Skeletal muscle cell (primary cell): ENCODE measurements at regions not wholly inside any gene's neighbourhood (a gene's known extent, or its start where the extent isn't known, plus 50 kb on each side); places are given as distances from the start of the nearest gene placed in this dataset.
A peak's percentile ranks its signal among the peaks of the same experiment; 100 is the strongest.

Experiments
- DNase-seq: peaks from one replicate; pipeline ENCODE4 v3.0.0-alpha.2; 2010; ENCODE audit warnings: low read depth
- H3K4me3 ChIP-seq: 2 replicates; pipeline ENCODE4 v1.5.1; 2011; ENCODE audit warnings: low read depth, mild to moderate bottlenecking, control low read depth, low read length, moderate library complexity

GRCh38 chr16:73286346-73287267 lies 238.7 kb upstream of the ZFHX3 start:
- H3K4me3 ChIP-seq = no peak overlapping the region
- DNase-seq = no peak

- DNase-seq = peak; percentile 4
- H3K4me3 ChIP-seq = peak overlapping the region; percentile 3
These were observed 237.7 kb upstream of the ZFHX3 start for GRCh38 chr16:73285436-73286201.

DNA sequence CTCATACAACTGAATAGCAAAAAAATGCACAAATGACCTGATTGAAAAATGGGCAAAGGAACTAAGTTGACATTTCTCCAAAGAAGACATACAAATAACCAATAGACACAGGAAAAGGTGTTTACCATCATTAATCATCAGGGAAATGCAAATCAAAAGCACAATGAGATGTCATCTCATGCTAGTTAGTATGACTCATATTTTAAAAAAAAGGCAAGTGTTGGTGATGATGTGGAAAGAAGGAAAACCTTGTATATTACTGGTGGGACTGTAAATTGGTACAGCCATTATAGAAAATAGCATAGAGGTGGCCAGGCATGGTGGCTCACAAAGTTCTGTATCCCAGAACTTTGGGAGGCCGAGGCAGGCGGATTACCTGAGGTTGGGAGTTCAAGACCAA lies 232.5 kb upstream of the ZFHX3 start:
- DNase-seq = no peak
- no peak overlapping the region for H3K4me3 ChIP-seq

DNA sequence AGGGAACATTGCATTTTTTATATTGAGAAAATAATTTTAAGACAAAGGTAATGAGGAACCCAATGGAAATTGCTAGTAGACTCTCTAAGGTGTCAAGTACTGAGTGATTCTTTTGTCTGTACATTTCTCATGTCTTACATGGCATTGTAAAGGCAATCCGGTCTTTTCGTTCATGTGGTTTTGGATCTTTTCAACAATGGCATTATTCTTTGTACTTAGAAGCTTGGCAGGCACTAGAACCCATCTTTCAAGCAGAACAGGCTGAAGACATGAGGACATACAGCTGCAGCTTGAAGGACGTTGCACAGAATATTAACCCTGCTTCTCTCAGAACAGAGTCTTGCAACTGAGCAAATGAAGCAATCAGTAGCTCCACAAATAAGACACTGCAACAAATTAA lies 231.5 kb upstream of the ZFHX3 start:
- DNase-seq = no peak
- H3K4me3 ChIP-seq = no peak overlapping the region

- no peak for DNase-seq
- no peak overlapping the region for H3K4me3 ChIP-seq
These were observed 229.1 kb upstream of the ZFHX3 start for GRCh38 chr16:73277071-73277470.

DNA sequence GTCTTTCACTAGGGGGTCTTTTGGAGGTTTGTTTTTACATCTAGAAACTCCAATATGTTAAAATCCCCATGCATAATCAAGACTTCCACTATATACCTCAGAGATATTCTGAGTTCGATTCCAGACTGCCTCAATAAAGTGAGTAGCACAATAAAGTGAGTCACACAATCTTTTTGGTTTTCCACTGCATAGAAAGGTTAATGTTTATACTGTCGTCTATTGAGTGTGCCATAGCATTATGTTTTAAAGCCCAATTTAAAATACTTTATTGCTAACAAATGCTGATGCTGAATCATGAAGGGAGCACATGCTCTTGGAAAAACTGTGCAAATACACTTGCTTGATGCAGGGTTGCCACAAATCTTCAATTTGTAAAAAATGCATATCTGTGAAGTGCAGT lies 227.5 kb upstream of the ZFHX3 start:
- H3K4me3 ChIP-seq = no peak overlapping the region
- no peak for DNase-seq

DNA sequence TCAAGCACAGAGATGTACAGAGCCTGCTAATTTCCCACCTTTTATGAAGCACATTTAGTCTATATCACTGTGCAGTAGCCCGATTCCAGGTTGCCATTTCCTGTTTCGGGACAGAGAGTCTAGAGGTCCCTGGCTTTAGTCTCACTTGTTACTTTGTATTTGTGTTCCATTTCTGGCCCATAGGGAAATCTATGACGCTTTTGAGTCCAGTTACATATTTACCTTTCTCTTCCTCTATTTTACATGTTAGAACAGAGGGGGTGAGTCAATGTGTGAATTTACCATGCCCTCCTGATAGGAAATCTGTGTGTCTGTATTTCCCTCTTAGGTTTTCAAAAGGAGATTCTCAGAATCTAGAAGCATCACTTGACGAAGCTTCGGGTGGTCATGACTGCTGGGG lies 227.1 kb upstream of the ZFHX3 start:
- no peak for DNase-seq
- no peak overlapping the region for H3K4me3 ChIP-seq

DNA sequence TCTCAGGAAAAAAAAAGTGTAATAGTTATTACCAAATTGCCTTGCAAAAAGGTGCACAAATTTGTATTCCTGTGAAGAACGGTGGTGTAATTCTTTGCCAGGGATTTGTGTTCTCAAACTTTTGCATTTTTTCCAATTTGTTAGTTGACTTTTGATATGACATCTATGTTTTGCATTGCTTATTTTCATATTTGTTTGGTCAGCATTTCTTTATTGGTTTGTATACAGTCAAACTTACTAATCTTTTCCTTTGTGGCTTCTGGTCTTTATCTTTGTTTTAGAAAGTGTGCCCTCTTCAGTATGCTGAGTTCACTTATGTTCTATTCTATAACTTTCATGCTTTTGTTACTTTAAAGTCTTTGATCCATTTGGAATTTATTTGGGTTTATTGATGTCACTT lies 226.2 kb upstream of the ZFHX3 start:
- DNase-seq = no peak
- no peak overlapping the region for H3K4me3 ChIP-seq

- no peak overlapping the region for H3K4me3 ChIP-seq
- no peak for DNase-seq
These were observed 220.6 kb upstream of the ZFHX3 start for GRCh38 chr16:73268366-73268993.

DNA sequence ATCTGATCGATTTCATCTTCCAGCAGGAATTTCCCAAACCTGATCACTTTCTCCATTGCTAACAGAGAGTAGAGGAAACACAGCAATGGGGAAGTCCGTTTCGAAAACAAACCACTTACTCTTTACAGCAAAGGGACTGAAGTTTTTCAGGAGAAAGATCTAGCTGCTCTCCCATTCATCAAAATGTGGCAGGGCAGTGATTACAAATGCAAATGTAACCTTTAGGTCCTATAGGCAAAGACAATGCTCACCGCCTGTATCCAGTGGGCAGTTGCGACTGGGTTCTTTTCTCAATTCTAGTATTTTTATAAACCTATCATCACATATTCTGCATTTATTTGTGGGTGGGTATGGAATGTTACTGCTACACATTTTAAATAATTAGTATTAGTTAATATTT lies 218.0 kb upstream of the ZFHX3 start:
- no peak for DNase-seq
- no peak overlapping the region for H3K4me3 ChIP-seq

GRCh38 chr16:73265124-73265837 lies 217.4 kb upstream of the ZFHX3 start:
- no peak for DNase-seq

GRCh38 chr16:73262931-73263330 lies 215.0 kb upstream of the ZFHX3 start:
- DNase-seq = no peak
- no peak overlapping the region for H3K4me3 ChIP-seq

More at GRCh38 chr16:73265124-73265837, 217.4 kb upstream of the ZFHX3 start:
- no peak overlapping the region for H3K4me3 ChIP-seq

- no peak overlapping the region for H3K4me3 ChIP-seq
- no peak for DNase-seq
These were observed 207.1 kb upstream of the ZFHX3 start for GRCh38 chr16:73255031-73255430.

GRCh38 chr16:73253922-73254480 lies 206.1 kb upstream of the ZFHX3 start:
- no peak for DNase-seq
- H3K4me3 ChIP-seq = no peak overlapping the region

DNA sequence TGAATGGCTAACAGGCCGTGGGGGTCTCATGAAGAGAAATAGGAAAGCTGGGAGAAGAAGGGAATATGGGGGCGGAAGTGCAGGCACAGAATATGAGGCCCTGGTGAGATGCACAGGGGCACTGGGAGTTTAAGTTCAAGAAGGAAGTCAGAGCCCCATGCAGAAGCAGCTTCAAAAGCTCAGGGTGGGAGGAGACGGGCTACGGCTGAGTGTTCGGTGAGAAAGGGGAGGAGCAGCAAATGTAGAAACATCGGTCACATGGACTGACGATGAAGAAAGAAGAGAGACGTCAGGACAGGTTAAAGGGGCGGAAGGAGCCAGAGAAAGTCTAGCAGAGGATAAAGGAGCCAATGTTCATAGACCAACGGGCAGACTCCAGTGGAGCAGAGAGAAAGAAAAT lies 204.5 kb upstream of the ZFHX3 start:
- DNase-seq = no peak
- no peak overlapping the region for H3K4me3 ChIP-seq

- no peak for DNase-seq
- no peak overlapping the region for H3K4me3 ChIP-seq
These were observed 203.7 kb upstream of the ZFHX3 start for GRCh38 chr16:73251608-73252007.

GRCh38 chr16:73248316-73248715 lies 200.4 kb upstream of the ZFHX3 start:
- H3K4me3 ChIP-seq = no peak overlapping the region
- no peak for DNase-seq

DNA sequence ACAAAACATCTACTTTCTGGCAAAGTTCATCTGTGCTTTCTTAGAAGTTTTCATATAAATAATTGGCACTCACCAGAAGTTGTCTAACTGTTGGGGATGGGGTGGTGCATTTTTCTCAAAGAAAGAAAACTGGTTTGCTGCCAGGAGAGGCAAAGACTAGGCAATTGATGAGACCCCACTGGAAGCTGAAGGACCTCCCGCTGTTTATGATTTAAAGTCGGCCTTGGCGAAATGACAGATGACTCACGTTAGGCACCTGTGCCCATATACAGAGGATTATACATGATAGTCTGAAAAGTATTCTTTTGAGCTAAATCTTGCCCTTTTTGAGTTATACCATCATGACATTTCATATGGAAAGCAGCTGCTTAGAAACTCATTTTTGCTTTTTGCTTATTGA lies 193.0 kb upstream of the ZFHX3 start:
- no peak for DNase-seq

DNA sequence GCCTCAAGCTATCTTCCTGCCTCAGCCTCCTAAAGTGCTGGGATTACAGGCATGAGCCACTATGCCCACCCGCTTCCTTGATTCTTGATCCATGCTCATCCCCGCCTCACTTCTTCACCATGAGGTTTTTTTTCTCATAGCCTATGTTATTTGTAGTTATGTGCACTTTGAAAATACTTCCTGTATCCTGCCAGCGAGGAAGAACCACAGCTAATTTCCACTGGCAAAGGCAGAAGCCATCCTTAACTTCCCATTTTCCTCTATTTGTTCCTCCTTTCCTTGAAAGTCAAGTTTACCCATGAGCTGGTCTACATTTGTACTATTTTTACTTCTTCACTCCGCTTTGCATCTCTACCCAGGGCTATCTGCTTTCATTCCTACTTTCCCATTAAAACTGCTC lies 189.7 kb upstream of the ZFHX3 start:
- no peak overlapping the region for H3K4me3 ChIP-seq
- DNase-seq = no peak

More for the DNA sequence above, 193.0 kb upstream of the ZFHX3 start:
- no peak overlapping the region for H3K4me3 ChIP-seq
